GM12872 (cell line): ENCODE measurements at regions not wholly inside any gene's neighbourhood (a gene's known extent, or its start where the extent isn't known, plus 50 kb on each side); places are given as distances from the start of the nearest gene placed in this dataset.

ENCODE experiments used
- CTCF ChIP-seq: IDR thresholded peaks from 3 replicates; pipeline ENCODE4 v1.5.1; 2011; ENCODE audit warnings: low read depth, mild to moderate bottlenecking, low read length, moderate library complexity; ENCODE audit not compliant: insufficient read depth

GRCh38 chr7:125257617-125258016 lies 328.0 kb upstream of the POT1 start:
- no peak for TF ChIP-seq CTCF

DNA sequence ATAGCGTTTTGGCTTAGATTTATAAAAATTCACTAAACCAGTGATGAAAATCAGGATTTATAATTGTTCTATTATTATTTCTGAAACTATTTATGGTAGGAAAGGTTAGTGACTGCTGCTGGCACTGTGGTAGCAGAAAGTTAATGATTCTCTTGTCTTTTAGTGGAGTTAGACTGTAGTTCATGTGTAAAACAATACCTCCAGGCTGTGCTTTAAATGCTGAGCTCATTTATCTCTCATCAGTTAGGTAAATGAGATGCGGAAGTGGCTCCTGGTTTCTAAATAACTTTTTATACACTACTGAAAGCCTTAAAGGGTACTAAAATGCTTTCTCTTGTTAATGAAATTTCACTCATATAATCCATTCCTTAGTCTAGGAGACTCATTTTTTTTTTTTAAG lies 326.8 kb upstream of the POT1 start:
- no peak for TF ChIP-seq CTCF

DNA sequence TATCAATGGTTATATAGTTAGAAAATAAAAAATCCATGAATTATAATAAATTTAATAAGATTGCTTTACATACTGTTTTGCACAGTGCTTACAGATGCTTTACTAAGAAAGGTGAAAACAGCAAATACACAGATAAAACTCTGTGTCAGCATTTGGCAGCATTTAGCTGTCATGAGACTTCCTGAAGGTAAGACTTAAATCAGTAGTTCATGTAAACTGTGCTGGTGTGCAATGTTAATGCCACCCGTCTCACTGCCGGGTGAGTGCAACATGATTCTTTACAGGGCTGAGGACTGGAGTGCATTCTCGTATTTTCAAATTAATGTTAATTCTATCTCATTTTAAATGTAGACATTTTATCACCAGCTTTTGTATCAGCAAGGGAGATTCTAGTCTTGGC lies 326.2 kb upstream of the POT1 start:
- no peak for TF ChIP-seq CTCF

GRCh38 chr7:125254566-125254965 lies 324.9 kb upstream of the POT1 start:
- TF ChIP-seq CTCF = no peak

- no peak for TF ChIP-seq CTCF
Measured at GRCh38 chr7:125253452-125254190, 324.0 kb upstream of the POT1 start.

GRCh38 chr7:125247514-125248098 lies 318.0 kb upstream of the POT1 start:
- no peak for TF ChIP-seq CTCF

DNA sequence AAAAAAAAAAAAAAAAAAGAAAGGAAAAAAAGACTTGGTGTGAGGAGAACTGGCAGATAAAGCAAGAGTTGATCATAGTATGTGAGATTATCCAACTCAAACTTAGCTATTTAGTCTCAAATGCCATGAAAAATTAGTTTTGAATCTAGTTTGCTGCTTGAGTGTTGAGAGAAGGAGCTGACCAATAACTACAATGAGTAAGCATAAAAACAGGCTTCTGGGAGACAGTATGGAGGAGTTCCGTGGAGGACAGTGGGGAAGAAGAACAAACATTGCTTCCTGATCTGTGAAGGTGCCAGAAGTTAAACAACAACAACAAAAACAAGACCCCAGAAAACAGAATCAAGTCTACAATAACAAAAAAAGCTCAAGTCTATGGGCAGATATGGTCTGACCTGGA lies 317.1 kb upstream of the POT1 start:
- TF ChIP-seq CTCF = no peak
